CD4-positive, CD25-positive, alpha-beta regulatory T cell (primary cell): ENCODE measurements at regions not wholly inside any gene's neighbourhood (a gene's known extent, or its start where the extent isn't known, plus 50 kb on each side); places are given as distances from the start of the nearest gene placed in this dataset.

Experiments used
- ATAC-seq, 2 donors: fragments of 150-1000 bp; cut with Tn5 transposase; one replicate each; pipeline ENCODE4 v1.10.0; 2021; ENCODE audit warnings: low read depth in 2 of 2, moderate number of reproducible peaks in 2 of 2, moderate library complexity in 1 of 2
- DNase-seq, 3 donors: peaks; one replicate each; pipeline versions ENCODE4 v3.0.0 to v3.0.0-alpha.2; 2012 to 2022; ENCODE audit warnings: mixed read lengths in 1 of 3
- H3K27ac ChIP-seq: one replicate; pipeline ENCODE4 v1.7.0; 2013; ENCODE audit warnings: mild to moderate bottlenecking, low read length; ENCODE audit not compliant: insufficient read depth, poor library complexity, severe bottlenecking
- H3K27me3 ChIP-seq: one replicate; pipeline ENCODE4 v1.7.0; 2013; ENCODE audit warnings: low read length; ENCODE audit not compliant: control insufficient read depth, insufficient read depth
- H3K36me3 ChIP-seq: one replicate; pipeline ENCODE4 v1.7.0; 2013; ENCODE audit warnings: mild to moderate bottlenecking, low read length, moderate library complexity; ENCODE audit not compliant: control insufficient read depth, insufficient read depth
- H3K4me1 ChIP-seq: 2 replicates; pipeline ENCODE4 v1.7.0; 2013; ENCODE audit warnings: mild to moderate bottlenecking, low read length; ENCODE audit not compliant: insufficient read depth, control insufficient read depth, poor library complexity, severe bottlenecking
- H3K4me3 ChIP-seq: one replicate; pipeline ENCODE4 v1.7.0; 2013; ENCODE audit warnings: low read depth, mild to moderate bottlenecking, low read length, moderate library complexity
- H3K9me3 ChIP-seq, 2 experiments: 1 replicate in 1 of 2; 2 replicates in 1 of 2; pipeline ENCODE4 v1.7.0; 2013; ENCODE audit warnings: low read length in 2 of 2, mild to moderate bottlenecking in 1 of 2, moderate library complexity in 1 of 2; ENCODE audit not compliant: control insufficient read depth in 2 of 2
- H3K27ac Mint-ChIP-seq, 3 donors: one replicate each; pipeline ENCODE4 v1.8.0; 2020 to 2022; ENCODE audit warnings: mild to moderate bottlenecking in 3 of 3, mixed read lengths in 3 of 3, moderate library complexity in 2 of 3
- H3K27me3 Mint-ChIP-seq: one replicate; pipeline ENCODE4 v1.8.0; 2022; ENCODE audit warnings: mild to moderate bottlenecking, mixed read lengths
- H3K36me3 Mint-ChIP-seq: one replicate; pipeline ENCODE4 v1.8.0; 2020; ENCODE audit warnings: mixed read lengths
- H3K4me1 Mint-ChIP-seq, 4 donors: one replicate each; pipeline ENCODE4 v1.8.0; 2020 to 2022; ENCODE audit warnings: mixed read lengths in 4 of 4, mild to moderate bottlenecking in 1 of 4
- H3K4me3 Mint-ChIP-seq, 4 donors: one replicate each; pipeline ENCODE4 v1.8.0; 2020 to 2022; ENCODE audit warnings: mild to moderate bottlenecking in 4 of 4, mixed read lengths in 4 of 4, moderate library complexity in 3 of 4
- H3K9me3 Mint-ChIP-seq, 7 donors: one replicate each; pipeline ENCODE4 v1.8.0; 2020 to 2022; ENCODE audit warnings: mixed read lengths in 7 of 7, mild to moderate bottlenecking in 3 of 7, moderate library complexity in 2 of 7

- peaks cover 16% of the 10 kb centered on the region for H3K27me3 Mint-ChIP-seq
- DNase-seq (no peak), ATAC-seq (no peak)
- H3K9me3 ChIP-seq: no peaks in the 10 kb centered on the region
- no peak overlapping the region for H3K27ac Mint-ChIP-seq
- no peak overlapping the region for H3K27ac ChIP-seq
- no peak overlapping the region for H3K4me3 Mint-ChIP-seq
- H3K4me3 ChIP-seq: no peak overlapping the region
- H3K9me3 Mint-ChIP-seq: peaks cover 0 to 5% (median 0%) of the 10 kb centered on the region in 7 donors
- H3K4me1 Mint-ChIP-seq: no peaks in the 10 kb centered on the region
- no peaks in the 10 kb centered on the region for H3K36me3 ChIP-seq
- H3K4me1 ChIP-seq: no peaks in the 10 kb centered on the region
- H3K36me3 Mint-ChIP-seq: no peaks in the 10 kb centered on the region
- no peaks in the 10 kb centered on the region for H3K27me3 ChIP-seq
These were observed 61.9 kb upstream of the SLC25A43 start for GRCh38 chrX:119337201-119337600.

GRCh38 chrX:119340606-119341205 lies 58.4 kb upstream of the SLC25A43 start:
- Histone ChIP-seq H3K27me3 (peaks cover 3% of the 10 kb centered on the region), H3K4me3 (no peak overlapping the region), H3K4me1 (no peaks in the 10 kb centered on the region), H3K36me3 (no peaks in the 10 kb centered on the region), H3K9me3 (no peaks in the 10 kb centered on the region), H3K27ac (no peak overlapping the region)
- ATAC-seq (no peak), DNase-seq (no peak)
- peaks cover 0 to 5% (median 0%) of the 10 kb centered on the region in 7 donors for H3K9me3 Mint-ChIP-seq
- H3K27ac Mint-ChIP-seq: no peak overlapping the region
- H3K4me3 Mint-ChIP-seq: no peak overlapping the region
- H3K27me3 Mint-ChIP-seq: peaks cover 16% of the 10 kb centered on the region
- no peaks in the 10 kb centered on the region for H3K4me1 Mint-ChIP-seq
- no peaks in the 10 kb centered on the region for H3K36me3 Mint-ChIP-seq

- no peak overlapping the region for H3K27ac ChIP-seq
- ATAC-seq: no peak
These were observed 55.3 kb upstream of the SLC25A43 start for GRCh38 chrX:119343856-119344255.

More at GRCh38 chrX:119343856-119344255, 55.3 kb upstream of the SLC25A43 start:
- H3K4me1 ChIP-seq: no peaks in the 10 kb centered on the region
- DNase-seq: peak in 1 of 3 donors; percentile 3
- H3K27me3 ChIP-seq: peaks cover 3% of the 10 kb centered on the region
- H3K36me3 Mint-ChIP-seq: no peaks in the 10 kb centered on the region
- no peak overlapping the region for H3K27ac Mint-ChIP-seq
- H3K4me1 Mint-ChIP-seq: no peaks in the 10 kb centered on the region
- H3K4me3 ChIP-seq: no peak overlapping the region
- H3K36me3 ChIP-seq: no peaks in the 10 kb centered on the region
- H3K4me3 Mint-ChIP-seq: no peak overlapping the region
- H3K27me3 Mint-ChIP-seq: peaks cover 16% of the 10 kb centered on the region
- H3K9me3 Mint-ChIP-seq: peaks cover 0 to 4% (median 0%) of the 10 kb centered on the region in 7 donors
- H3K9me3 ChIP-seq: no peaks in the 10 kb centered on the region
